KMS-11 (cell line): ENCODE measurements at regions not wholly inside any gene's neighbourhood (a gene's known extent, or its start where the extent isn't known, plus 50 kb on each side); places are given as distances from the start of the nearest gene placed in this dataset.

Experiments used
- H2AFZ ChIP-seq: fragments of 200-600 bp; sonication (generic); 2 replicates; pipeline ENCODE4 v1.6.1; 2016; ENCODE audit warnings: antibody characterized with exemption, mixed run types, low read depth
- H3K27ac ChIP-seq: fragments of 200-600 bp; sonication (generic); 2 replicates; pipeline ENCODE4 v1.6.1; 2016; ENCODE audit warnings: mild to moderate bottlenecking, mixed run types
- H3K27me3 ChIP-seq: fragments of 200-600 bp; sonication (generic); 2 replicates; pipeline ENCODE4 v1.6.1; 2017; ENCODE audit warnings: mild to moderate bottlenecking, low read depth, mixed run types, moderate library complexity; ENCODE audit not compliant: insufficient read depth
- H3K36me3 ChIP-seq: fragments of 200-600 bp; sonication (generic); 2 replicates; pipeline ENCODE4 v1.6.1; 2017; ENCODE audit warnings: mild to moderate bottlenecking, mixed run types; ENCODE audit not compliant: insufficient read depth
- H3K4me1 ChIP-seq: fragments of 200-600 bp; sonication (generic); 2 replicates; pipeline ENCODE4 v1.6.1; 2016; ENCODE audit warnings: mild to moderate bottlenecking, low read depth, mixed run types; ENCODE audit not compliant: poor library complexity, severe bottlenecking
- H3K4me2 ChIP-seq: fragments of 200-600 bp; sonication (generic); 2 replicates; pipeline ENCODE4 v1.7.0; 2016; ENCODE audit warnings: mild to moderate bottlenecking, mixed run types
- H3K4me3 ChIP-seq: fragments of 200-600 bp; sonication (generic); IDR thresholded peaks from 2 replicates; pipeline ENCODE4 v1.6.1; 2017; ENCODE audit warnings: low read depth, low read length, mixed read lengths; ENCODE audit not compliant: insufficient read depth
- H3K79me2 ChIP-seq: fragments of 200-600 bp; sonication (generic); 2 replicates; pipeline ENCODE4 v1.6.1; 2016; ENCODE audit warnings: low read depth, mixed run types; ENCODE audit not compliant: insufficient read depth
- H3K9ac ChIP-seq: fragments of 200-600 bp; sonication (generic); 2 replicates; pipeline ENCODE4 v1.6.1; 2016; ENCODE audit warnings: mild to moderate bottlenecking, mixed run types
- H4K20me1 ChIP-seq: fragments of 200-600 bp; sonication (generic); 2 replicates; pipeline ENCODE4 v1.6.1; 2016; ENCODE audit warnings: mild to moderate bottlenecking, mixed run types; ENCODE audit not compliant: insufficient read depth
- CTCF ChIP-seq: fragments of 200-600 bp; sonication (generic); conservative IDR thresholded peaks from 2 replicates; pipeline ENCODE4 v1.6.1; 2017; ENCODE audit warnings: low read depth, mild to moderate bottlenecking, antibody characterized with exemption, low read length, moderate library complexity, mixed read lengths

GRCh38 chr11:80819271-80819670, 1378.4 kb upstream of the TENM4 start:
- Histone ChIP-seq H3K27me3 (no peaks in the 10 kb centered on the region), H3K79me2 (no peaks in the 10 kb centered on the region), H3K4me3 (no peak overlapping the region), H3K4me1 (peaks cover 9% of the 10 kb centered on the region), H4K20me1 (no peaks in the 10 kb centered on the region), H2AFZ (no peak overlapping the region), H3K36me3 (no peaks in the 10 kb centered on the region), H3K4me2 (no peak overlapping the region), H3K27ac (no peak overlapping the region), H3K9ac (no peak overlapping the region)
- TF ChIP-seq CTCF = no peak

- H3K27ac ChIP-seq = no peak overlapping the region
- no peak overlapping the region for H3K9ac ChIP-seq
- no peak overlapping the region for H3K4me3 ChIP-seq
- H3K36me3 ChIP-seq = no peaks in the 10 kb centered on the region
- H2AFZ ChIP-seq = no peak overlapping the region
- no peaks in the 10 kb centered on the region for H4K20me1 ChIP-seq
- TF ChIP-seq CTCF = no peak
- H3K27me3 ChIP-seq = no peaks in the 10 kb centered on the region
- H3K4me2 ChIP-seq = no peak overlapping the region
- H3K4me1 ChIP-seq = peaks cover 9% of the 10 kb centered on the region
- H3K79me2 ChIP-seq = no peaks in the 10 kb centered on the region
Observed at GRCh38 chr11:80816966-80817365, 1376.1 kb upstream of the TENM4 start.

- 0 out of 2 replicates have a peak overlapping the region, but pooled peaks have one; percentile 5 for H3K4me2 ChIP-seq
- no peaks in the 10 kb centered on the region for H3K79me2 ChIP-seq
- H3K27me3 ChIP-seq = no peaks in the 10 kb centered on the region
- H3K36me3 ChIP-seq = no peaks in the 10 kb centered on the region
- H3K27ac ChIP-seq = no peak overlapping the region
- H3K4me3 ChIP-seq = no peak overlapping the region
- no peak overlapping the region for H3K9ac ChIP-seq
- H2AFZ ChIP-seq = 0 out of 2 replicates have a peak overlapping the region, but pooled peaks have one; percentile 24
- H3K4me1 ChIP-seq = peaks cover 9% of the 10 kb centered on the region
- TF ChIP-seq CTCF = no peak
- no peaks in the 10 kb centered on the region for H4K20me1 ChIP-seq
Observed at GRCh38 chr11:80816454-80816847, 1375.6 kb upstream of the TENM4 start.

- no peak for TF ChIP-seq CTCF
- H3K79me2 ChIP-seq = no peaks in the 10 kb centered on the region
- H3K4me2 ChIP-seq = peak overlapping the region; percentile 5; the same call in 1 of the 2 replicates
- no peaks in the 10 kb centered on the region for H4K20me1 ChIP-seq
- H3K27me3 ChIP-seq = no peaks in the 10 kb centered on the region
- H3K4me1 ChIP-seq = peaks cover 9% of the 10 kb centered on the region
- H3K36me3 ChIP-seq = no peaks in the 10 kb centered on the region
- no peak overlapping the region for H3K9ac ChIP-seq
- H3K27ac ChIP-seq = no peak overlapping the region
- peak overlapping the region; percentile 24; the same call in 1 of the 2 replicates for H2AFZ ChIP-seq
- no peak overlapping the region for H3K4me3 ChIP-seq
Observed at GRCh38 chr11:80815752-80816453, 1375.1 kb upstream of the TENM4 start.
